ENCODE measurements at regions not wholly inside any gene's neighbourhood (a gene's known extent, or its start where the extent isn't known, plus 50 kb on each side); places are given as distances from the start of the nearest gene placed in this dataset.

DNA sequence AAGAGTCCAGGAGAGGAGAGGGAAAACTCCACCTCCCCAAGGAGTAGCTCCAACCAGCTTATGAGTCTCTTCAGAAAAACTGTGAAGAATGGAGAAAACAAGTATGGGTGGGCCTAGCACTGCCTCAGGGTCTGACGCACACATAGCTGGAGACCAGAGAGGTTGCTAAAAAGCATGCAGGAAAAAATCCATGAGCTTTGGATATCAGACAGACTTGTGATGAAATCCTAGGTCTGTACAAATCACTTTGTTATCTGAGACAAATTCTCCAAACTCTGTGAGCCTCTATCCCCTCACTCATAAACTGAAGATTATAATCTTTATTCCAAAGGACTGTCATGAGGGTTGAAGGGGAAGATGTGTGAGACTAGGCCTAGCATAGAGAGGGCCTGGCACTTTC, 141.5 kb upstream of the FGGY start:
- no peak for DNase-seq

DNA sequence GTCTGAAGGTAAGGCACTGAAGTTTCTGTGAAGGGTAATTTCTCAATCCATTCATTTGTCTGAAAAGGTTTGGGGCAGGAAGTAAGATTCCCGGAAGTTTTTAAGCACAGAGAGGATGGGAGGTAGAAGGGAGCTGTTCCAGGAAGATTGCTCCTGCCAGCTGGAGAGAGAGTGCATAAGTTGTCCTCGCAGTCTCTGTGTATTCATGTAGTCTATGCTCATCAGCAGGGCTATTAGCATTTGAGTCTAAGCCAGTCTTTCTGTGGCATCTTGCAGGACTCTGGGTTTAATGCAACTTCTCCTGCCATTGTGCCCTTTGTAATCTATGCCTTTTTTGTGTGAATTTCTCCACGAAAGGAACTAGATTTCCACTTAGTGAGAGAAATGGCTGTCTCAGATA, 140.8 kb upstream of the FGGY start:
- no peak for DNase-seq

DNA sequence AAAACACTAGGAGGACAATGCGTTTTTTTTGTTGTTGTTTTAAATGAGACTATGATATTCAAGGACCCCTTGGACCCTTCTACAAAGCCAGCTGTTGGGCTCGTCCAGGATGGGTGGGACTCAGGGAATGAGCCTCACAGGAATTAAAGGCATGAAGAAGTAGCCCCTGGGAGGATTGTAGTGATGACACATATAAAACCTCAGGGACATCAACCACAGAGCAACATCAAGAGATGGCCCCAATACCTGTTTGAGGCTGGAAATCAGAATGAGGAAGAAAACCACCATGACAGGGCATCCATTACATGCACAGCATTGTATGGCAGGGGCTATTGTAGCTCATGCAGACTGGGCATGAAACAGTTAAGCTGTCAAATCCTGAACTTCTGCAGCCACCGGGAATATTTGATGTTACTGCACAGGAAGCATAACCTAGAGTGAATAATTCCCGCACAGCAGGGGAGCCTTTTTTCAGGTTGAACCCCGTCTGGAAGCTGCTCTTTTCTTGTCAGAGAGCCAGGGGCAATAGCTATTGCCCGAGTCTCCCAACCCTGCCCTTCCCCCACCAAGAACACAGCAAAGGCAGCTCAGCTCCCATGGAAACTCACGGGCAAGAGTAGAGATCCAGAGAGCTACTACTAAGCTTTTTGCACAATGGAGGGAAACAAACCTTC, 140.2 kb upstream of the FGGY start:
- DNase-seq, result no peak

DNA sequence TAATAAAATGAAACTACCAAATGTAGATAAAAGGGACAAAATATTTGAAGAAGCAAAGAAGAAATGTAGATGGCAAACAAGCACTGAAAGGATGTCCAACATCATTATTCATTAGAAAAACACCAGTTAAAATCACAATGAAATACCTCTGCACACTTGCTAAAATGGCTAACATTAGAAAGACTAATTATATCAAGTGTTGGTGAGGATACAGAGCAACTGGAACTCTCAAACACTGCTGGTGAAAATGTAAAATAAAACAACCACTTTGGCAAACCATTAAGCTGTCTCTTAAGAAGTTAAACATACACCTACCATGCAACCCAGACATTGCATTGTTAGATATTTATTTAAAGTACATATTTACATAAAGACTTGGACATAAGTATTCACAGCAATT, 138.6 kb upstream of the FGGY start:
- DNase-seq, result no peak

DNA sequence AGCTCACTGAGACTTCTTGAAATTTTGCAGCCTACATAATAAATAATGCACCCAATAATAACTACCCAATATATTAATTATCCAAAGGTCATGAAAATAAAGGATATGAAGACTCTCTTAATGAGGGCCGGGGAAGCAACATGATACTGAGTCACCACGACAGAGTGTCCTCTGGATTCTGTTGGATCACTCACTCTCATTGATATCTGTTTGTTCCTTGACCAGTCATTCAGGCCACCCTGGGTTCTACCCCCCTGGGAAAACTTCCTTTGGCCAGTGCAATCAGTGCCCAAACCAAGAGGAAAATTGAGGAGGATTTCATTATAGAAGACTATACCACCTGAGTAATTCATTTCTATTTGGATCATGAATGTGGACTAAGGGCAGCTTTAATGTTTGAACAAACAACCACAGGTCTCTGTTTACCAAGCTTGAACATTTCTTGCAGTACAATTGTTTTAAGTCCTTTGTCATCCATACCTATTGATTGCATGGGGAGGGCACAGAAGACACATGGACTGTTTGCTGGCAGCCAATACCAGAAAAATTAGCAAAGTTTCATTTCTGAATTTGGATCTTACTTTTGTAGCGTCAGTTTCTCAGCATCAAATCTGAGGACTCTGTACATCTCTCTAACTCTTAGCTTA, 137.2 kb upstream of the FGGY start:
- no peak for DNase-seq

DNA sequence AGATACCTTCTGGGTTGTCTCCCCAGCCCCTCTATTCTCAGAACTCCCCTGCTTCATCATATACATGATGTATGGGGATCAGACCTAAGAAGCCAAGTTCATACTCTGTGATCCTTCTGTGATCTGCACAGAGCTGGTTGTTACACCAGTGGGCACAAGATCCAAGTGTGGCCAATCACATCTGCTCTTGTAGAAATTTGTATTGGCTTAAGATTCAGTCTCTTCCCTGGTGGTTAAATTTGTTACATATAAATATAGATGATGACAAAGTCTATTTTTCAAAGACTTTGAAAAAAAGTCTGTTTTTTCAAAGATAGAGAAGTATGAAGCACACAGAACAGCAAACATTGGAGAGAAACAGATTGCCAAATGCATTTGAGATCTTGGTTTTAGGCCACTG, 135.8 kb upstream of the FGGY start:
- DNase-seq, result no peak

- no peak for DNase-seq
These were observed 134.2 kb upstream of the FGGY start for GRCh38 chr1:59162665-59163064.

DNA sequence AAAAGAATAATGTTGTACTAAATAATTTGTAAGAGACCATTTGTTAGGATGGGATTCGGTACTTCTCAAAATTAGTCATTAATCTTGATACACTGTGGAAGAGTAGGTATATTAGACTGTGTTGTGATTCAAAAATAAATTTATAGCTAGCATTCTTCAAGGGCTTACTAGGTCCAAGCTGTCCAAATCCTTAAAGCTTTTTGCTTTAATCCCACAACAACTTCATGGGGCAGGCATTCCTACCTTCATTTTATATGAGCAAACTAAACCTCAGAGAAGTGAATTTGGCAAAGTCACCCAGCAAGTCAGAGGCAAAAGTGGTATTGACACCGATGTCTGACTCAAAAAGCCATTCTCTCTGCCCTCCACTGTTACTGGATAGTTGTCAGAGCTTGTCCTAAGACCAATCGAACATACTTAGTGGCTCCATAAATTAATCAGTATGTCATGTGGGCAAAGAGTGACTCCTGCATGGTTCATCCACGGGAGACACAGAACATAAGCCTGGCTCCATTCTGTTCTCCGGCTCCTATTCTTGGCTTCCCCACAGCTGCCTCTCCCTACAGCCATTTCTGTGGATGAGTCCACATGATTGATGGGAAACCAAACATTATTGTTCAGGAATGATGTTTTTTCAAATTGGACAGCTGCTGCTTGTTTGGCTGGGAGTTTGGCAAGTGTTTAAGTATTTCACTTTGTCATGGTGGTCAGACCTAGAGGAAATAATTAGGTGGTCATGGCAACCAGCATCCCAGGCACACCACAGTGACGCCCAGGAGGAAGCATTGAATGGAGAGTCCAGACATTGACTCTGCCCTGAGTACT, 133.4 kb upstream of the FGGY start:
- DNase-seq, result no peak

DNA sequence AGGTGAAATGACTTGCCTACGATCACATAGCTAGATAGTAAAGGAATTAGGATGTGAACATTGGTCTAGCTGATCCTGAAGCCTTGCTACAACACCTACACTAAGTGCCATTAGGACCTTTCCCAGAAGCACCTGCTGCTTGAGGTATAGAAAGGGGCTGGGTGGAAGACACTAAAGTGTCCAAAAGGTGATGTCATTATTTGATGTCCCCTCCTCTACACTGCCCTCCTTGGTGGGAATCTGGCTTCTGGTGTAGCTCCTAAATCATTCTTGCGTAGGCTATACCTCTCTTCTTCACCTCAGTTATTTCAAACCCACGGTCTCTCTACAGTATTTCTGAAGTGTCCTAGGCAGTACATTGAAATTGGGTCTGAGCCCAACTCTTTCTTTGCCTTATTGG, 132.5 kb upstream of the FGGY start:
- DNase-seq, result no peak

GRCh38 chr1:59165353-59165752, 131.5 kb upstream of the FGGY start:
- DNase-seq, result no peak

DNA sequence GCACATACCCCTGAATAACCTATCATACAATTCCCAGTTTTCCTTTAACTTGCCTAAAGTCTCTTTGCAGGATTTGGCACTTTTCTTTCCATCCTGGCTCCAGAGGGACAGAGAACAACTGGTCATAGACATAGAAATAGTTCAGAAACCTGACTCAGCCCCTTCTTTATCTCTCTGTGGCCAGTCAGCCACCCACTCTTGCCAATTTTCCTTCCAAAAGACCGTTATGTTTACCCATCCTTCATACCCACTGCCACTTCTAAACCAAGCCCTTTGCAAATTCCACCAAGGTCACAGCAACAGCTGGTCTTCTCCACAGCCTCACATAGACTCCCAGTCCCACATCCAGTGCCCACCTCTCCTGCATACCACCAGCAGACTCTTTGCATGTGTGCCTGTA, 127.2 kb upstream of the FGGY start:
- DNase-seq, result no peak

DNA sequence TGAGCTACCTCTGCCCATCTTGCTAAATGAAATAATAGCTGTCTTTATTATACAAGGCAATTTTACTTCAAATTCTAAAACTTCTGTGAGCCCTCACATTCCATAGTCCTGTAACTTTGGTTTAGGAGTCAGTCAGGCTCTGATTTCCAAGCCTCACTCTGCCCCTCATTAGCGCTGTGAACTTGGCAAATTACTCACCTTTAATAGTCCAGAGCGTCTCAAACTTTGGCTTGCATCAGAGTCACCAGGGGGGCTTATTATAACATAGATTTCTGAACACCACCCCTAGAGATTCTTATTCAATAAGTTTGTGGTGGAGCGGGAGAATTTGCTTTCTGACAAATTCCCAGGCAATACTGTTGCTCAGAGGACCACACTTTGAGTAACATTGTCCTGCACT, 126.2 kb upstream of the FGGY start:
- no peak for DNase-seq

GRCh38 chr1:59171788-59172187, 125.1 kb upstream of the FGGY start:
- DNase-seq, result no peak

DNA sequence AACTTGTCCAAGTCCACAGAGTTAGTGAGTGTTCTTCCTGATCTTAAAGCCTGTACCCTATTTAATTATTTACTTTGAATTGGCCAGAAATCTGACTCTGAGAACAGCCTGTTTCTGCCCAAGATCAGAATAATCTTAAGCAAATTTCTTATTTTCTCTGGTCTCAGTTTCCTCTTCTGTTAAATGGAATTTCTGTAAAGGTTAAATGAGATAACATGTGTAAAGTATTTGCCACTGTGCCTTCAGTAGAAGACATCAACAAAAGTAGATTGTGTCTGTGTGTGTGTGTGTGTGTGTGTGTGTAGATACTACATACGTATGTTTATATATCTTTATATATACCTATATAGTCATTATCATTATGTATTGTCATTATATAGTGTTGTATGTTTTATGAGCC, 124.2 kb upstream of the FGGY start:
- no peak for DNase-seq

GRCh38 chr1:59173721-59174120, 123.2 kb upstream of the FGGY start:
- no peak for DNase-seq

DNA sequence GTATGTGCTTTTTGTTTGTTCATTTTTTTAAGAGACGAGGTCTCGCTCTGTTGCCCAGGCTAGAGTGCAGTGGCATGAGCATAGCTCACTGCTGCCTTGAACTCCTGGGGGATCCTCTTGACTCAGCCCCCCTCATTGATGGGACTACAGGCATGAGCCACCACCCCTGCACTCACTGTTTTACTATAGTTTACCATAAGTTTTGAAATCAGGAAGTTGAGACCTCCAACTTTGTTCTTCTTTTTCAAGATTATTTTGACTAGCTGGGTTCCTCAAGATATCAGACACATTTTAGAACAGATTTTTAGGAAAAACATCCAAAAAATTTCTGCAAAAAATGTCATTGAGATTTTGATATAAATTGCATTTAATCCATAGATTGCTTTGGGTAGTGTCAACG, 120.4 kb upstream of the FGGY start:
- DNase-seq, result no peak

GRCh38 chr1:59177756-59178155, 119.1 kb upstream of the FGGY start:
- no peak for DNase-seq

GRCh38 chr1:59178339-59179187, 118.3 kb upstream of the FGGY start:
- no peak for DNase-seq

- DNase-seq, result no peak
These were observed 117.2 kb upstream of the FGGY start for GRCh38 chr1:59179673-59180072.

DNA sequence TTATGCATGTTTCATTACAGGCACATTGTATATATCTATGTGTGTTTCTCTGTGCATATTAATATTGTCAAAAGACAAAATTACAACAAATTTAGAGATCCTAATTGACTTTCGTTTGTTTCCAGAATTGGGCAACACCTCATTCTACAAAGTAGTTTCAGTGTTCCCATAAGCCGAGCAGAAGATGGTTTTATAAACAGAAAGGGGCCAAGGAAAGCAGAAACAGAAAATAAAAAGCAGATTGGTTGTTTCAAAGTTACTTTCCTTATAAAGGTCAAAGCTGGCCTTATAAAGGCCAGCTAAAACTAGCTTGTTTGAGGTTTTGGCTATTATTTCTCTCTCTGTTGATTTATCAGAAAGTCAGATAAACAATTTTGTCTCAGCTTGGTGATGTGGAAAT, 116.2 kb upstream of the FGGY start:
- no peak for DNase-seq

- no peak for DNase-seq
These were observed 113.1 kb upstream of the FGGY start for GRCh38 chr1:59183749-59184317.

DNA sequence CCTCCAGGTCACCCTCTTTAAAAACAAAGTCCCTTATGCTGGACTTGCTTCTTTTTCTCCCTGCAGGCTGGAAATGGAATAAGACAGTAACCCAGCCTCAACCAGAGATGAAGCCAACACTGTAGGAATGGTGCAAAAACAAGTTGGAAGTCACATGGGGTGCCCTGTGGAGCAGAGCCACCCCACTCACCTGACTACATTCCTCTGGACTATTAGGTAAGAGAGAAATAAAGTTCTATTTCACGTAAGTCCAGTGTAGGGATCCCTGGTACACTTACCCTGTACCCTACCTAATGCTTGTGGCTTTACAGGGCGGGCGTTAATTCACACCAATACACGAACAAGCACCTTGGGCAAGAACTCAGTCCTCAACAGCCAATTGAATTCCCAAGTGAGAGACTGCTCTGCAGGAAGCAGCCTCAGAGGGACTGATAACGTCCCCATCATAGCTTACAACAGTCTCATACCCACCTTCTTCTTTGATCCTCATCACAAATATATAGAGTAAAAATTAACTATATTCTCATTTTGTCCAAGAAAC, 112.5 kb upstream of the FGGY start:
- no peak for DNase-seq
